ENCODE measurements at regions not wholly inside any gene's neighbourhood (a gene's known extent, or its start where the extent isn't known, plus 50 kb on each side); places are given as distances from the start of the nearest gene placed in this dataset.
"Not testable (repeated sequence)": the region's sequence is repeated elsewhere in the genome, so short reads cannot be mapped to it uniquely, and the experiment has no call there.

- DNase-seq: no peak
Measured at GRCh38 chr4:187071946-187072600, 348.4 kb upstream of the FAT1 start.

GRCh38 chr4:187073820-187074219, 350.2 kb upstream of the FAT1 start:
- no peak for DNase-seq

- no peak for DNase-seq
Measured at GRCh38 chr4:187075514-187075913, 351.9 kb upstream of the FAT1 start.

- no peak for DNase-seq
Measured at GRCh38 chr4:187077744-187078401, 354.2 kb upstream of the FAT1 start.

- DNase-seq: no peak
Measured at GRCh38 chr4:187084701-187085100, 361.0 kb upstream of the FAT1 start.

- DNase-seq: no peak
Measured at GRCh38 chr4:187085339-187085738, 361.7 kb upstream of the FAT1 start.

GRCh38 chr4:187086151-187086550, 362.5 kb upstream of the FAT1 start:
- no peak for DNase-seq

- DNase-seq: no peak
Measured at GRCh38 chr4:187088070-187088799, 364.6 kb upstream of the FAT1 start.

- DNase-seq: no peak
Measured at GRCh38 chr4:187090401-187090800, 366.7 kb upstream of the FAT1 start.

GRCh38 chr4:187090832-187091231, 367.2 kb upstream of the FAT1 start:
- not testable (repeated sequence) for DNase-seq

- DNase-seq: no peak
Measured at GRCh38 chr4:187094144-187094543, 370.5 kb upstream of the FAT1 start.

GRCh38 chr4:187098429-187098828, 374.8 kb upstream of the FAT1 start:
- no peak for DNase-seq

GRCh38 chr4:187103351-187103750, 379.7 kb upstream of the FAT1 start:
- DNase-seq: no peak

GRCh38 chr4:187108845-187109244, 385.2 kb upstream of the FAT1 start:
- DNase-seq: no peak

- DNase-seq: no peak
Measured at GRCh38 chr4:187109636-187110035, 386.0 kb upstream of the FAT1 start.

GRCh38 chr4:187118166-187118565, 394.5 kb upstream of the FAT1 start:
- DNase-seq: no peak

- DNase-seq: no peak
Measured at GRCh38 chr4:187118602-187119120, 395.0 kb upstream of the FAT1 start.

GRCh38 chr4:187124331-187124730, 400.7 kb upstream of the FAT1 start:
- no peak for DNase-seq

- no peak for DNase-seq
Measured at GRCh38 chr4:187125062-187125461, 401.4 kb upstream of the FAT1 start.

- DNase-seq: no peak
Measured at GRCh38 chr4:187127456-187127855, 403.8 kb upstream of the FAT1 start.

GRCh38 chr4:187128222-187128621, 404.6 kb upstream of the FAT1 start:
- no peak for DNase-seq

- DNase-seq: no peak
Measured at GRCh38 chr4:187128976-187129375, 405.3 kb upstream of the FAT1 start.

GRCh38 chr4:187131826-187132225, 408.2 kb upstream of the FAT1 start:
- not testable (repeated sequence) for DNase-seq

- no peak for DNase-seq
Measured at GRCh38 chr4:187135878-187136277, 412.2 kb upstream of the FAT1 start.
